ENCODE measurements at regions not wholly inside any gene's neighbourhood (a gene's known extent, or its start where the extent isn't known, plus 50 kb on each side); places are given as distances from the start of the nearest gene placed in this dataset.
A peak's percentile ranks its signal among the peaks of the same experiment; 100 is the strongest.

DNA sequence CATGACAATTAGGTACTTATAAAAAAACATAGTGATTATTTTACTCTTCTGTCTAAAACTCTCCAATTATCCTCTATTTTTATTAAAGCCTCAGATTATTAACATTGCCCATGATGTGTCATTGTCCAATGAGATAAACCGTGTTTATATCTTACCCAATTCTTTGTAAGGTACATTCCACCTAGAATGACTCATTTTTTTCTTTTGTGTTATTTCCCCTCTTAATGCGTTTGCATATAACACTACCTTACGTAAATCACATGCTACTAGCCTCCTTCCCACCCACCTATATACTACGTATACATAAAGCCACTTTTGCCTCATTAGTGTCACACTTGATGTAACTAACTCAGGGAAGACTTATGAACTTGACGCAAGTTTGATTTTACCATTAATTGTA, 336.3 kb upstream of the PTCHD4 start:
- TF ChIP-seq, protein P1, sequence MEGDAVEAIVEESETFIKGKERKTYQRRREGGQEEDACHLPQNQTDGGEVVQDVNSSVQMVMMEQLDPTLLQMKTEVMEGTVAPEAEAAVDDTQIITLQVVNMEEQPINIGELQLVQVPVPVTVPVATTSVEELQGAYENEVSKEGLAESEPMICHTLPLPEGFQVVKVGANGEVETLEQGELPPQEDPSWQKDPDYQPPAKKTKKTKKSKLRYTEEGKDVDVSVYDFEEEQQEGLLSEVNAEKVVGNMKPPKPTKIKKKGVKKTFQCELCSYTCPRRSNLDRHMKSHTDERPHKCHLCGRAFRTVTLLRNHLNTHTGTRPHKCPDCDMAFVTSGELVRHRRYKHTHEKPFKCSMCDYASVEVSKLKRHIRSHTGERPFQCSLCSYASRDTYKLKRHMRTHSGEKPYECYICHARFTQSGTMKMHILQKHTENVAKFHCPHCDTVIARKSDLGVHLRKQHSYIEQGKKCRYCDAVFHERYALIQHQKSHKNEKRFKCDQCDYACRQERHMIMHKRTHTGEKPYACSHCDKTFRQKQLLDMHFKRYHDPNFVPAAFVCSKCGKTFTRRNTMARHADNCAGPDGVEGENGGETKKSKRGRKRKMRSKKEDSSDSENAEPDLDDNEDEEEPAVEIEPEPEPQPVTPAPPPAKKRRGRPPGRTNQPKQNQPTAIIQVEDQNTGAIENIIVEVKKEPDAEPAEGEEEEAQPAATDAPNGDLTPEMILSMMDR (IDR thresholded peaks at IDR 0.05; ENCODE audit: low read length, missing control alignments) = no peak
- DNase-seq (ENCODE audit: low read depth) = no peak
- H3K4me3 ChIP-seq (replicated peaks; ENCODE audit: low read depth, low read length) = no peak overlapping the region

DNA sequence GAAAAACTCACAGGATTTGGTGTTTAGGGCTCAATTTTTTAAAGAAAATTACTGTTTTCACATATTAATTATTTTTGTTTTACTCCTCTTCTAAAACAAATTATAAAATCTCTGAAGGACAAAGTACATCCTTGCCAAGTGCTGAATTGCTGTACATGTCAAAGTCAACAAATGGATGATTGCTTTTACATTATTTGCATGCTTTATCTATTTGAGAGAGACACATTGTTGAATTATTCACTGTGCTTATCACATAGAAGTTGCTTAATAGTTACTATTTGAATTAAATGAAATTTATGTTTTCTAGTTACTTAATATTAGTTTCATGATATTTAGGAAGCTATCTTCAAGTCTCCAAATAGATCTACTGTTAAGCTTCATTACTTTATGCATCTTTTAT, 318.6 kb upstream of the PTCHD4 start:
- H3K4me3 ChIP-seq (replicated peaks; ENCODE audit: low read depth, low read length) = no peak overlapping the region
- TF ChIP-seq, protein P1 (IDR thresholded peaks at IDR 0.05; ENCODE audit: low read length, missing control alignments) = no peak
- DNase-seq (ENCODE audit: low read depth) = peak; percentile 6

DNA sequence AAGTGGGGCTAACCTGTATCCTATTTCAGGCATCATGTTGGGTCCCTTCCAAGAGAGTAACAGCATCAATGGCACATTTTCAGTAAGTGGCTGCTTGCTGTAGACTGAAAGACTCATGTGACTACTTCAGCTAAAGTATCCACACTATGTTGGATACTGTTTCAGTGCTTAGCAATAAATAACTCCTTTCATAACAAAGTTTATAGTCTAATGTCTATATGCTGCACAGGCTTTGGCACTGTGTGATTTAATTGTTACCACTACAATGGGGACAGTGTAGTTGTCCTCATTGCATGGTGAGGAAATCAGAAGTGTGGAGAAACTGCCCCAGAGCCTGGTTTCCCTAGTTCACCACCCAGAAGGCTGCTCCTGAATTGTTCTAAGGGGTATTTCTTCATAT, 318.0 kb upstream of the PTCHD4 start:
- no peak overlapping the region for H3K4me3 ChIP-seq (replicated peaks; ENCODE audit: low read depth, low read length)
- TF ChIP-seq, protein P1 (IDR thresholded peaks at IDR 0.05; ENCODE audit: low read length, missing control alignments) = no peak
- peak; percentile 4 for DNase-seq (ENCODE audit: low read depth)

DNA sequence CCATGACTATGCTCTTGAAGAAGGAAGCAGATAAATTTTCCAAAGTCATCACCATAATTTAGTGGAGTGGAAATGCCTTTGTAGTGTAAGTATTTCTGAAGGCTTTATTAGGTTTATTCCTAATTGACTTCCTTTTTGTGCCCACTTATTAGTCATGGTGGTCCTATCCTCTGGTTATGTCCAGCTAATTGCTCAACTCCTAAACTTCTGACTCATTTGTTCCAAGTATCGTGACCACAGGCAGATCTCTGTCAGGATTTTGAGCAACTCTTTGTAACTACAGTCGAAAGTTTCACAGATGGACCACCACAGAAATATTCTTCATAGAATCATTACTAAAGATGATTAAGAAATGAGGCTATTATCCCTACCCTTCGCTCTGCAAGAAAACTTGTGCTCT, 315.6 kb upstream of the PTCHD4 start:
- TF ChIP-seq, protein P1 (IDR thresholded peaks at IDR 0.05; ENCODE audit: low read length, missing control alignments) = no peak
- no peak overlapping the region for H3K4me3 ChIP-seq (replicated peaks; ENCODE audit: low read depth, low read length)
- peak; percentile 87 for DNase-seq (ENCODE audit: low read depth)

DNA sequence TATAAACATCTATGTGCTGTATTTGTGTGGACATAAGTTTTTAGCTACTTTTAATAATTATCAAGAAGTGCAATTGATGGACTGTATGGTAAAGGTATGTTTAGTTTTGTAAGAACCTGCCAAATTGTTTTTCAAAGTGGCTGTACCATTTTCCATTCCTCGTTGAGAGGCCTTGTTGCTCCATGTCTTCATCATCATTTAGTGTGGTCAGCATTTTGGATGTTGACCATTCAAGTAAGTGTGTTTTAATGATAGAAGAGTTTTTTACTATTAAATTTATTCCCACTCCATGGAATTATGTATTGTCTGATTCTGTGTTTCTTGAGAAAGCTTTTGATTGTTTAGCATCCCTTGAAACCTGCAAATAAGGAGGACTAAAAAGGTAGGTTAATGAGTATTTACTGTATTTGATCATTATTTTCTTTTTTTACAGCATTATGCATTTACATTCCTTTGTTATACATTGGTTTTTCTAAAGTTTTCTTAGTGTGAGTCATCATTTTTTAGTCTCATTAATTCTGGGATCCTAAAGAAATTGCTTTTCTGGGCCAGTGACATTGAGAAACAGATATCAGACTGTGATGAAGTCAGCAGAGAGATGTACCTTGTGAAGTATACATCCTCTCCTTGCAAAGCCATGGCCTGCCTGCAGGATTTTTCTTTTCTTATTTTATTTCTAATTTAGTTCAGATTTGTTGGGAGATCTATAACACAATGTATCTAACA, 312.8 kb upstream of the PTCHD4 start:
- DNase-seq (ENCODE audit: low read depth) = peak; percentile 44
- H3K4me3 ChIP-seq (replicated peaks; ENCODE audit: low read depth, low read length) = no peak overlapping the region
- TF ChIP-seq, protein P1 (IDR thresholded peaks at IDR 0.05; ENCODE audit: low read length, missing control alignments) = no peak

DNA sequence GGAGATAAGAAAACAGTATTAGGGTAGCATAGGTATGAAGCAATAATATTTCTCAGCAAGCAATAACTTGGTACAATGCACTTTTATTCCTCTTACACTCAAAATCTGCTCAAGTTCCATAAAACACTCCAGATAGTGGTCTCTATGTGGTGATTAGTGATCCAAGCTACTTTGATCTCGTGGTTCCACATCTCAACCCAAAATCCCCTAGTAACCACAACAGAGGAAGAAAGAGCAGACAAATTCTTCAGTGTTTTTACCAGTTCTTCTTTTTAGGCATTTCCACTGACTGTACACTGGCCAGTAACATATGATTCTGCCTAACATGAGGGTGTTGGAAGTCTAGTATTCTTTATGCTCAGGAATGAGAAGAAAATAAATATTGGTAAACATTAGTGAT, 309.0 kb upstream of the PTCHD4 start:
- TF ChIP-seq, protein P1 (IDR thresholded peaks at IDR 0.05; ENCODE audit: low read length, missing control alignments) = no peak
- H3K4me3 ChIP-seq (replicated peaks; ENCODE audit: low read depth, low read length) = no peak overlapping the region
- DNase-seq (ENCODE audit: low read depth) = no peak

DNA sequence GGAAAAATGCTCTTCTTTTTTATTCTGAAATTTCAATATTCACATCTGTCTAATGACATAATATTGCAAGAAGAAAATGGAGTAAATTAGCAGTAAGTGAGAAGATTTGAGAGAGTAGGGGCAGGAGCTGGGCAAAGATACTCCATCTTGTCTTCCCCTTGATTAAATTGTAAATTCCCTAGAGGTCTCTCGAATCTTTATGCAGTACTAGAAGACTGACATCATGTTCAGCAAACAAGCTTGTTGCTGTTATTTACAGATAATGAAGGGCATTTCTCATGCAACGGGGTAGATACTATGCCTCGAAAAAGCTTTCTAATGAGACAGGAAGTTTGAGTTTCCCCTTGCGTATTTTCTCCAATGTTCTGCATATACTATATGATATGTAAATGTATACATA, 306.9 kb upstream of the PTCHD4 start:
- no peak for DNase-seq (ENCODE audit: low read depth)
- no peak overlapping the region for H3K4me3 ChIP-seq (replicated peaks; ENCODE audit: low read depth, low read length)
- TF ChIP-seq, protein P1 (IDR thresholded peaks at IDR 0.05; ENCODE audit: low read length, missing control alignments) = no peak
